ENCODE measurements at regions not wholly inside any gene's neighbourhood (a gene's known extent, or its start where the extent isn't known, plus 50 kb on each side); places are given as distances from the start of the nearest gene placed in this dataset.
"Not testable (repeated sequence)": the region's sequence is repeated elsewhere in the genome, so short reads cannot be mapped to it uniquely, and the experiment has no call there.

DNA sequence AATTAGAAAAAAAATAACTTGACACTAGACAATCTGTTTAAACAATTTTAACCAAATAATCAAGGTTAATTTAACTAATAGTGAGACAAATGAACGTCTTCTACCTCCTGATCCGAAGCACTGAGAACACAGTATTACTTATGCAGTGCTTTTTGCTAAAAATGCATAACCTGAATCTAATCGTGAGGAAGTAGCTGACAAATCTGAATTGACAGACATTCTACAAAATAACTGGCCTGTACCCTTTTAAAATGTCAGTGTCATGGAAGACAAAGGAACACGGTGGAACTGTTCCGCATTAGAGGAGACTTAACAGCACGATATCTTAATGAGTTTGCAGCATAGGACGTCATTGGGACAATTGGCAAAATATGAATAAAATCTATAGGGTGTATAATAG lies 631.2 kb upstream of the ZFP42 start:
- no peak for DNase-seq

- DNase-seq = no peak
Observed at GRCh38 chr4:187364851-187365250, 630.7 kb upstream of the ZFP42 start.

- DNase-seq = no peak
Observed at GRCh38 chr4:187366530-187366929, 629.0 kb upstream of the ZFP42 start.

- no peak for DNase-seq
Observed at GRCh38 chr4:187370918-187371317, 624.7 kb upstream of the ZFP42 start.

GRCh38 chr4:187378441-187378840 lies 617.1 kb upstream of the ZFP42 start:
- DNase-seq = no peak

- DNase-seq = no peak
Observed at GRCh38 chr4:187380181-187380581, 615.4 kb upstream of the ZFP42 start.

DNA sequence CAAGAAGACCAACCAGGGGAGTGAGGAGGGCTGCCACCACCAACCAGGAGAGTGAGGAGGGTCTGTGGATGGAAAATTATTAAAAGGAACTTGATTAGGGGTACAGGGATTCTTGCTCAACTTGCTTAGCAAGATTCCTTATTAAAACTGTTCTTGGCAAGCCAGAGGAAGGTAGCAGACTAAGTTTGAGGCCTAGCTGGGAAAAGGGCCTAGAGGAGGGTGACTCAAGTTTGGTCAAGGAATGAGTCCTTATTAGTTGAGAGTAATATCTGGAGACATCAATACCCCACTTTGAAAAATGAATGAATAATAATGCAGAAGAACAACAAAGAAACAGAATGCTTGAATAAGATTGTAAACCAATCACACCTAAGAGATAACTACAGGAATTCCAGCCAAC lies 612.4 kb upstream of the ZFP42 start:
- no peak for DNase-seq

DNA sequence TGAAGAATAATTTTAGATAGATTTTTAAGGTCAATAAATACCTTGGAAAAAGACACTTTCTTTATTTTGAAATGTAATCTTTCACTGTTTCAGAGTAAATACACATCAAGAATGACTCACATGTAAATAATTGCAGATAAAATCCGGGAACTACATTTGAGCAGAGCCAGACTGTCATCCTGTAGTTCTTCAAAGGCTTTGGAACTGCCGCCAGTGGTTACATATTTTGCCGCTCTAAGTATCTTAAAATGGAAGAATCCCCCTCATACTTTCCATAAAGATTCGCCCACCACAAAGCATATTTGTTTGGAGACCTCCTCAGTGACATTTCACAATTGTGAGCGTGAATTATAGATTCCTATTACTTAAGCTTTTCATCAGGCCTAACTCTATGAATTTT lies 607.8 kb upstream of the ZFP42 start:
- DNase-seq = no peak

DNA sequence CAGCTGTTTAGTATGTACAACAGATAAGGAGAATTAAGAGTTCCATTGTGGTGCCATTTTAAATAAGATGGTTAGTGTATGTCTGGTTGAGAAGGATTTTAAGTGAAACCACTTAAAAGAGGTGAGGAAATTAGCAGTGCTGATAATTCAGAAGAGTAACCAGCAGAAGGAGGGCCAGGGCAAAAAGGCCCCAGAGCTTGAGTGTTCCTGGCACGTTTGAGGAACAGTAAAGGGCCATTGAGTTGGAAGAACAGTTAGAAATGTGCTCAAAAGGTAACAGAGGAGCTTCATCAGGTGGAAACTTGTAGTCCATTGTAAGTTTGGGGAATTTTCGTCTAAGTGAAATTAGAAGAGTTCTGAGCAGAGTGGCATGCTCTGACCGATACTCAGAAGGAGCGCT lies 606.2 kb upstream of the ZFP42 start:
- no peak for DNase-seq

DNA sequence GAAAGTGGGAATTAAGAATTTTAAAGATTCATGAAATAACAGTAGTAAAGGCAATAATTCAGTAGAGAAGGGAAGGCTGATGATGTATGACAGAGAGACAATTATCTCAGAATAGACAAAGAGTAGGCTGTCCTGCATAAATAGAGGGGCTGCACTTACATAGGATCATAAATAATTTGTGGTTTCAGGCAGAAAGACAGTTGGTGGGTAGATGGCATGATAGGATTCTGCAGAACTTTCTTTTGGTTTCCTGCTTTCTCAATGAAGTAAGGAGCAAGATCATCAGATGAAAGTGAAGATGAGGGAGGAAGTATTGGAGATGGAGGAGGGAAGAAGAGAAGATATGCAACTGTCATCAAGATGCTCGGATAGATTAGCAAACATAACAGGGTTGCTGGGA lies 604.9 kb upstream of the ZFP42 start:
- DNase-seq = no peak

GRCh38 chr4:187393531-187394344 lies 601.8 kb upstream of the ZFP42 start:
- DNase-seq = no peak

DNA sequence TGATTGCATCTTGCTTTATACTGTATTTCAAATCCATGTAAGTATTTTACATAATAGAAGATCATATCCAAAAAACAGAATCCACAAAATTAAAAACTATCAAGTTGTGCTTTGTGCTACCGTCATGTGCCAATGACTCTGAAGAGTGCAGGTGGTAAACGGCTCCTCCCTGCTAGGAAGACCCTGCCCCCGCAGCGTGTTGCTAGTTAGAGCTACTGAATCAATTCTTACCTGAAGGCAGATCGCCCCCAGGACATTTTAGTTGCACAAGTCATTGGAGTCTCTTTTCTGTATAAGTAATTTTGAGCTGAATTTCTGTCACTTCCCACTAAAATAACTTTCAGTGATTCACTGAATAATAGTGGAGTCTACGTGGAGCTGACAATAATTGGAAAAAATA lies 599.5 kb upstream of the ZFP42 start:
- DNase-seq = no peak

DNA sequence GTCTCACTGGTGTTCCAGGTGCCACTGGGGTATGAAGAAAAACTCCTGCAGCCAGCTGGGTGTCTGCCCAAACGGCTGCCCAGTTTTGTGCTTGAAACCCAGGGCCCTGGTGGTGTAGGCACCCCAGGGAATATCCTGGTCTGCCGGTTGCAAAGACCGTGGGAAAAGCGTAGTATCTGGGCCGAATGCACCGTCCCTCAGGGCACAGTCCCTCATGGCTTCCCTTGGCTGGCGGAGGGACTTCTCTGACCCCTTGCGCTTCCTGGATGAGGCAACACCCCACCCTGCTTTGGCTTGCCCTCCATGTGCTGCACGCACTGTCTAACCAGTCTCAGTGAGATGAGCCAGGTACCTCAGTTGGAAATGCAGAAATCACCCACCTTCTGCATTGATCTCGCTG lies 587.1 kb upstream of the ZFP42 start:
- not testable (repeated sequence) for DNase-seq

- no peak for DNase-seq
Observed at GRCh38 chr4:187413564-187414358, 581.8 kb upstream of the ZFP42 start.

DNA sequence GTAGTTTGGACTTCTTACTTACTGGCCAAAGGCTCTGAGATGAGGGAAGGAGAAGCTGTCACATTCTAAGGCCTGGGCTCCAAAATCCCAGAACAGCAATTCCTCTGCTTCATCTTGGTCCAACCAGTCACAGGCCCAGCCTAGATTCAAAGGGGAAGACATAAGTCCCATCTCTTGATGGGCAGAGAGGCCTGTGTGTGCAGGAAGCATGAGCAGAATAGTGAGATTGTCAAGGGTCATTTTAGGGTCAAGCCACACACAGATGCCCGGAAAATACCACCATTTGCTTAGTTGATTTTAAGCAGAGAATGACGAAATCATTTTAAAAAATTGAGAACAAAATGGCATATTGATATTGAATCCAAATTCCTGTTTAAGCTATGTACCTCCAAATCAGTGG lies 580.9 kb upstream of the ZFP42 start:
- no peak for DNase-seq

DNA sequence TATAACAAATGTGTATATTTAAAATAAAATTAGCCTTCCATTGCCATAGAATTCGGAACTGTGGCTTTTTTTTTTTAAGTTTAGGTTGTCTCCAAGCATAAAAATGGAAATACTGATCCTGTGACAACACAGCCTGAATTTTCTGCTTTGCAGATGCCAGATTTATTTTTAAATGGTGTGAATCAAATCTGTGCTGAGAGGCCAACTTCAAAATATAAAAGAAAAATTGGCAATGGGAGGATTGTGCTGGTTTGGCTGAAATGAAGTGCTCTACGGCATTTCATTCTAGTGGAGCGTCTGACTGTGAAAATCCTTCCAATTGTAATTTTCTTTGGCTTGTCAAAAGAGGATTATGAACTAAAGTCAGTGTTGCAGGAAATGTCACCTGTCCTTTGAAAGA lies 580.3 kb upstream of the ZFP42 start:
- DNase-seq = no peak

DNA sequence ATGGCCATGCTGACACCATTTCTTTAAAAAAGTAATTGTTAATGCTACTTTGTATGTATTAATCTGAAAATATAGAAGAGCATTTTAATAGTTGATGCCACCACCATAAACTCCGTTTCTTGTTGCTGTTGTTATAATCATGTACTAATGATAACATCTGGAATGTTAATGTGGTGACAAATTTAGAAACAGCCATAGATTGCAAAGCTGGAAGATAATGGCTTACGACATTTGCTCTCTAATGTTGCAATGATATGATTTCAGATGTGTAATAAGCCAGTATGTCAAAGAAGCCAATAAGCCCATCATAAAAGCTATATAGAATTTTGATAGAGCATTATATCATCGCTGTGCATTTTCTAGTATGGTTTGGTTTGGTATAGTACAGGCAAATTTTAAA lies 579.4 kb upstream of the ZFP42 start:
- DNase-seq = no peak

DNA sequence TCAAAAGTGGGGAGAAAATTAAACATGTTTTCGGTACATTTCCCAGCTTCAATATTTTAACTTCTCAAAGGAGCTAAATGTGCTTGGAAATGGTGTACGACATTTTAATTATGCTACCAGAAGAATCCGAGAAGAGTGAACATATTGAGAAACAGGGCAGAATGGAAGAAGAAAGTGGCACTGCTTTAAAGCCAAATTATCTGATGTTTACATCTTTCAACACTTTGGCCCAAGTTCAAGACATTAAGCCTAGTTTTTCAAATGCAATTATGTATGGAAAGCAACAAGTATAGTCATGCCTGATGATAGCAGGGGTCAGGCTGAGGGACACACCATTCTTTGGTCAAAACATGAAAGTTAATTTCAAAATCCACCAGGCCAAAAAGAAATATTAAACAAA lies 577.9 kb upstream of the ZFP42 start:
- peak; percentile 34 for DNase-seq

GRCh38 chr4:187422655-187423054 lies 572.9 kb upstream of the ZFP42 start:
- no peak for DNase-seq

DNA sequence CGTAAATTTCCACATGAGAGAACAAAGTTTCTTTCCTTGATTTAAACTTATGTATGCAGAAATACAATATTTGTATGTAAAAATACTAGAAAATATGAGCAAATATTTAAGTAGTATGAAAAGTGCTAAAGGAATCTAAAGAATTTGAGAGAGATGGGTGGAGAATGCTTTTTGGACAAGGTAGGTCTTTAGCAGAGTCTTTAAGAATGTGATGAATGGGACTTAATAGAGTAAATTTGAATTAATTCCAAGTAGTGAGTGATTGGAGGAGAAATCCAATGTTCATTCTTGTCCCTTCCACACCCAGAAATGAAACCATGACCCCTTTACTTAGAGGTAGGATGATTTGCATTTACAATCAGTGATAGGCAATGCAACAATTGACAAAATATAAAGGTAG lies 570.9 kb upstream of the ZFP42 start:
- DNase-seq = no peak

DNA sequence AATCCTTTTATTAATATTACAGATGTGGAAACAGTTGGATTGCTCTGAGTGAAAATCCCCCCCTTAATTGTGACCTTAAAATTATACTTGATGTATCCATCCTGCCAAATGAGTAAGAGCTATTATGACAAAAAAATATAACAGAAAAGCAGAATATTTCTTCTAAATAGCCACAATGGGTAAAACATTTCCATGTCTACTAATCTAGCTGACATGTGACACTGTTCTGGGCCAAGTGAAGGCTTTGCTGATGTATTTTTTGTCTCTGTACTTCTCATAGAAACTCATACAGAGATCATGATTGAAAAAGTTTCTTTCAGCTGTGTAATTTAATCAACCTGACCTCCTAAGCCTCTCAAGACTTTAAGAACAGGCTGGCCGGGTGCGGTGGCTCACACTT lies 569.1 kb upstream of the ZFP42 start:
- no peak for DNase-seq

DNA sequence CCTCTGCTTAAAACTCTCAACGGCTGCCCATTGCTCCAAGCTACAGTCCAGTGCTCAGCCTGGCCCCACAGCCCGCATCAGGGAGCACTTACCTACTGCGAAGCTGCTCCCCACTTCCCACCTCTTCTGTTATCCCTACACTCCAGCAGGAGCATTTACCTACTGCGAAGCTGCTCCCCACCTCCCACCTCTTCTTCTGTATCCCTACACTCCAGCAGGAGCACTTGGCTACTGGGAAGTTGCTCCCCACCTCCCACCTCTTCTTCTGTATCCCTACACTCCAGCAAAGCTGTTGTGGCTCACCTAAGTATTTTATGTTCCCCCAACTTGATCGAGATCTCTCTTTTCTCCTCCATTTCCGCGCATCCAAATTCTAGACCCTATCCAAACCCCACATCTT lies 563.3 kb upstream of the ZFP42 start:
- no peak for DNase-seq

DNA sequence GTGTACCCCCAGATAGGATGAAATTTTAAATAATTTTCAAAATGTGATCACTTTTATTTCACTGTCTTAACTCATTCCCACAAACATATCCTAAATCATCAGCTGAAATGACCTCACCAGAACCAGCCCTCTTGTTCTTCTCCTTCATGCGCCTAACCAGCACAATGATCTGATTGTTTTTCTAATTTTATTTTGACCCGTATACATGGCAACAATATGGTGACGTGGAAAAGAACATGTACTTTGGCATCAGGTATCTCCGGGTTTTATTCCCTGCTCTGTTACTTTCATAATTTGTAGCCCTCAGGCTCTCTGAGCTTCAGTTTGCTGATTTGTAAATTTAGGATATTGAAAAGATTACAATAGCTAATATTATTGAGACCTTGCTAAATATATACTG lies 562.4 kb upstream of the ZFP42 start:
- no peak for DNase-seq

DNA sequence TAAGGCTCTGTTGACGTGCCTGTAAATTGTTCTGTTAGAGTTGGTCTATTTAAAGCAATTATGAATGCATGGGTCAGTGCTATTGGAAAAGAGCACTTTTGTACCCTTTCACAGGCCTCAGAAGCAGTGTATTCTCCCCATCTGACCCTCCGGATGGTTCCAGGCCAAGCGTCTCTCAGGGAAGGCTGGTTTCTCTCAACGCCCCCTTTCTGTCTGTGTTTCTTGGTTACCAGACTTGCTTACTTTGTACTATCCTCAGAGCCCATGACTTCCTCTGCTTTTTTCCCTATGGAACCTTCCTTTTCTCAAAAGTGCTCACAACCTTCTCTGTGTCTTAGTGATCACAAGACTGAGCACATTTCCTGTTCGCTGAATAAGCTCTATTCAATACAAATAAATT lies 559.3 kb upstream of the ZFP42 start:
- DNase-seq = no peak

GRCh38 chr4:187444061-187444460 lies 551.5 kb upstream of the ZFP42 start:
- no peak for DNase-seq

Data from NCI-H1105 (cell line).